Prostate gland (tissue), 2 donors: ENCODE measurements at regions not wholly inside any gene's neighbourhood (a gene's known extent, or its start where the extent isn't known, plus 50 kb on each side); places are given as distances from the start of the nearest gene placed in this dataset.

Experiments
- DNase-seq: peaks from one replicate; pipeline ENCODE4 v3.0.0-alpha.2; 2019; ENCODE audit warnings: low spot score
- H3K27ac ChIP-seq, 2 donors: fragments of 200-600 bp; sonication (generic); 2 replicates each; pipeline ENCODE4 v1.5.1; 2017 to 2019
- H3K27me3 ChIP-seq: fragments of 200-600 bp; sonication (generic); replicated peaks from 2 replicates; pipeline ENCODE4 v1.5.1; 2019; ENCODE audit not compliant: insufficient read depth
- H3K36me3 ChIP-seq, 2 donors: fragments of 200-600 bp; sonication (generic); 1 replicate in 1 of 2; 2 replicates in 1 of 2; pipeline versions ENCODE4 v1.5.1 to v1.8.1; 2017 to 2019
- H3K4me1 ChIP-seq: fragments of 200-600 bp; sonication (generic); replicated peaks from 2 replicates; pipeline ENCODE4 v1.5.1; 2019
- H3K4me3 ChIP-seq, 2 donors: fragments of 200-600 bp; sonication (generic); 2 replicates each; pipeline ENCODE4 v1.5.1; 2017 to 2019
- H3K9me3 ChIP-seq: fragments of 200-600 bp; sonication (generic); 2 replicates; pipeline ENCODE4 v1.5.1; 2017
- POLR2A ChIP-seq: fragments of 450-650 bp; IDR thresholded peaks from one replicate; pipeline ENCODE4 v1.6.1; 2016; ENCODE audit warnings: antibody characterized with exemption, mild to moderate bottlenecking
- POLR2AphosphoS5 ChIP-seq: sonication (generic); formaldehyde crosslinking; IDR thresholded peaks from one replicate; pipeline ENCODE4 v1.6.1; 2017; ENCODE audit warnings: antibody characterized with exemption
- WGBS: methylation state at CpG from one replicate; pipeline ENCODE4 v1.1.5; 2018; 5-methylcytosine and 5-hydroxymethylcytosine counted together
- intact Hi-C: fragments of 100-400 bp; cut with DNase I; formaldehyde crosslinking; loops from one replicate; pipeline ENCODE4 v1.14.2; 2022
- TF ChIP-seq, protein P1 (sequence below), 4 experiments: fragments of 200-600 bp in 2 of 4; fragments of 450-650 bp in 2 of 4; sonication (generic) in 2 of 4; IDR thresholded peaks; 1 replicate in 3 of 4; 2 replicates in 1 of 4; pipeline ENCODE4 v1.5.1; 2016 to 2019; ENCODE audit warnings: antibody characterized with exemption in 4 of 4, mild to moderate bottlenecking in 2 of 4, moderate library complexity in 2 of 4

GRCh38 chr13:72050251-72050650 is 183.2 kb upstream of the DACH1 start:
- Histone ChIP-seq H3K4me1 (no peaks in the 10 kb centered on the region), H3K4me3 (no peak overlapping the region), H3K27me3 (no peaks in the 10 kb centered on the region), H3K9me3 (no peaks in the 10 kb centered on the region), H3K27ac (no peak overlapping the region), H3K36me3 (no peaks in the 10 kb centered on the region)
- intact Hi-C loops = no loop called here
- DNase-seq = no peak
- 56% methylated on average over 3 of the region's 3 CpGs for WGBS
- TF ChIP-seq POLR2AphosphoS5 (no peak), POLR2A (no peak)
- TF ChIP-seq, protein P1, sequence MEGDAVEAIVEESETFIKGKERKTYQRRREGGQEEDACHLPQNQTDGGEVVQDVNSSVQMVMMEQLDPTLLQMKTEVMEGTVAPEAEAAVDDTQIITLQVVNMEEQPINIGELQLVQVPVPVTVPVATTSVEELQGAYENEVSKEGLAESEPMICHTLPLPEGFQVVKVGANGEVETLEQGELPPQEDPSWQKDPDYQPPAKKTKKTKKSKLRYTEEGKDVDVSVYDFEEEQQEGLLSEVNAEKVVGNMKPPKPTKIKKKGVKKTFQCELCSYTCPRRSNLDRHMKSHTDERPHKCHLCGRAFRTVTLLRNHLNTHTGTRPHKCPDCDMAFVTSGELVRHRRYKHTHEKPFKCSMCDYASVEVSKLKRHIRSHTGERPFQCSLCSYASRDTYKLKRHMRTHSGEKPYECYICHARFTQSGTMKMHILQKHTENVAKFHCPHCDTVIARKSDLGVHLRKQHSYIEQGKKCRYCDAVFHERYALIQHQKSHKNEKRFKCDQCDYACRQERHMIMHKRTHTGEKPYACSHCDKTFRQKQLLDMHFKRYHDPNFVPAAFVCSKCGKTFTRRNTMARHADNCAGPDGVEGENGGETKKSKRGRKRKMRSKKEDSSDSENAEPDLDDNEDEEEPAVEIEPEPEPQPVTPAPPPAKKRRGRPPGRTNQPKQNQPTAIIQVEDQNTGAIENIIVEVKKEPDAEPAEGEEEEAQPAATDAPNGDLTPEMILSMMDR (IDR thresholded peaks at IDR 0.05) = no peak

- WGBS = 76% methylated on average over 4 of the region's 4 CpGs
- intact Hi-C loops = no loop called here
- H3K9me3 ChIP-seq = no peaks in the 10 kb centered on the region
- H3K36me3 ChIP-seq = no peaks in the 10 kb centered on the region
- DNase-seq = no peak
- H3K27ac ChIP-seq = no peak overlapping the region
- H3K4me3 ChIP-seq = no peak overlapping the region
- no peaks in the 10 kb centered on the region for H3K4me1 ChIP-seq
- no peaks in the 10 kb centered on the region for H3K27me3 ChIP-seq
- TF ChIP-seq POLR2A = no peak
- TF ChIP-seq, protein P1 (IDR thresholded peaks at IDR 0.05) = no peak
- no peak for TF ChIP-seq POLR2AphosphoS5
Measured at GRCh38 chr13:72043366-72043765, 176.4 kb upstream of the DACH1 start.

DNA sequence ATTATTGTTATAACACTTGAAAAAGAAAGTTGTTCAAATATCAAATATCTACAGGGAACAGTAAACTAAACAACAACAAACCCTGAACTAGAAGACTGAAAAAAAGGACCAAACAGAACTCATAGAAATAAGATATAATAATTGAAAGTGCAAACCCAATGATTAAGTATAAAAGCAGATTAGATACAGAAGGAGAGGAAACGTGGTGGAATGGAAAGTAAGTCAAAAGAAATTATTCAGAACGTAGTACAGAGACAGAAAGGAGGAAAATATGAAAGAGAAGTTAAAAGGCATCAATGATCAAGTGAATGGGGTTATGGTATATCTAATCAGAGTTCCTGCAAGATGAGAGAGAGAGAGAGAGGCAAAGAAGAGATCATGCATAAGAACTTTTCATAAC is 174.2 kb upstream of the DACH1 start:
- H3K4me1 ChIP-seq = no peaks in the 10 kb centered on the region
- 80% methylated on average over 2 of the region's 2 CpGs for WGBS
- no peak for DNase-seq
- no peak overlapping the region for H3K27ac ChIP-seq
- TF ChIP-seq, protein P1 (IDR thresholded peaks at IDR 0.05) = no peak
- TF ChIP-seq POLR2AphosphoS5 (no peak), POLR2A (no peak)
- no peaks in the 10 kb centered on the region for H3K9me3 ChIP-seq
- intact Hi-C loops = no loop called here
- H3K4me3 ChIP-seq = no peak overlapping the region
- no peaks in the 10 kb centered on the region for H3K27me3 ChIP-seq
- H3K36me3 ChIP-seq = no peaks in the 10 kb centered on the region

DNA sequence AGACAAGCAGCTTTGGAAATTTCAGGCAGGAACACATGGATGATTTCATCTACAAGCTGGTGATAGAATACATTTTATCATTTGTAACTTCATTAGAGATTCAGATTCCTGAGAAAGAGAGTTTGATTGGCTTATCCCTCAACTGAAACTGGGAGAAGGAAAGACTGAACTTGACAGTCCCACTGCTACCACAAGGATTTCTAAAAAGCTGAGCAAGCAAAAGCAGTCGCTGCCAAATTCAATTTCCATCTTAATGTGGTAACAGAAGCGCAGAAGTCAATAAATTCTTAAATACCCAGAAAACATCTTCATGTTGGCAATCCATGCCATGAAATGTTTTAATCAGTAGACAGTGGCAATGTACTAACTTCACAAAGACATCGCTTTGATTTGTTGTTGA is 172.1 kb upstream of the DACH1 start:
- Histone ChIP-seq H3K27me3 (no peaks in the 10 kb centered on the region), H3K36me3 (no peaks in the 10 kb centered on the region), H3K9me3 (no peaks in the 10 kb centered on the region), H3K27ac (no peak overlapping the region), H3K4me3 (no peak overlapping the region), H3K4me1 (no peaks in the 10 kb centered on the region)
- TF ChIP-seq POLR2A = no peak
- TF ChIP-seq, protein P1 (IDR thresholded peaks at IDR 0.05) = no peak
- no peak for TF ChIP-seq POLR2AphosphoS5
- 89% methylated on average over 3 of the region's 3 CpGs for WGBS
- DNase-seq = no peak
- intact Hi-C loops = no loop called here

GRCh38 chr13:72029981-72030380 is 163.0 kb upstream of the DACH1 start:
- WGBS = 93% methylated on average over 3 of the region's 3 CpGs
- TF ChIP-seq POLR2A = no peak
- no peak for TF ChIP-seq POLR2AphosphoS5
- TF ChIP-seq, protein P1 (IDR thresholded peaks at IDR 0.05) = no peak
- no peaks in the 10 kb centered on the region for H3K36me3 ChIP-seq
- H3K4me1 ChIP-seq = no peaks in the 10 kb centered on the region
- intact Hi-C loops = no loop called here
- no peaks in the 10 kb centered on the region for H3K27me3 ChIP-seq
- H3K27ac ChIP-seq = no peak overlapping the region
- no peak overlapping the region for H3K4me3 ChIP-seq
- H3K9me3 ChIP-seq = no peaks in the 10 kb centered on the region
- DNase-seq = no peak
